ENCODE measurements at regions not wholly inside any gene's neighbourhood (a gene's known extent, or its start where the extent isn't known, plus 50 kb on each side); places are given as distances from the start of the nearest gene placed in this dataset.

DNA sequence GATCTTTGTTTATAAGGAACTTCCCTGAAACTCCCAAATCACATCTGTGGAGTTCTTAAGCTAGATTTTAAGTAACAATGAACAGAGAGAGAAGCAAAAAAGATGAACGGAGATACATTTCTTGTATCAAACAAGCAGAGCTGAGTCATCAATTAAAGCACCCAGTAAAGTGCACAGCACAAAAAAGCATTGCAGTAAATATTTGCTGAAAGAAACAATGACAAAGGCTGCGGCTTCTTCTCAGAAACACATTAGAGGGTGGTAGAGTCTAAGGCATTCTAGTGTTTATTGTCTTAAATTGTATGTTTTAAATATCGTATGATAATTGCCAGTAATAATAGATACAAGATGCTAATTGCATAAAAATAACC lies 941.6 kb upstream of the CHORDC1 start:
- DNase-seq (ENCODE audit: low read depth, low spot score), result no peak

DNA sequence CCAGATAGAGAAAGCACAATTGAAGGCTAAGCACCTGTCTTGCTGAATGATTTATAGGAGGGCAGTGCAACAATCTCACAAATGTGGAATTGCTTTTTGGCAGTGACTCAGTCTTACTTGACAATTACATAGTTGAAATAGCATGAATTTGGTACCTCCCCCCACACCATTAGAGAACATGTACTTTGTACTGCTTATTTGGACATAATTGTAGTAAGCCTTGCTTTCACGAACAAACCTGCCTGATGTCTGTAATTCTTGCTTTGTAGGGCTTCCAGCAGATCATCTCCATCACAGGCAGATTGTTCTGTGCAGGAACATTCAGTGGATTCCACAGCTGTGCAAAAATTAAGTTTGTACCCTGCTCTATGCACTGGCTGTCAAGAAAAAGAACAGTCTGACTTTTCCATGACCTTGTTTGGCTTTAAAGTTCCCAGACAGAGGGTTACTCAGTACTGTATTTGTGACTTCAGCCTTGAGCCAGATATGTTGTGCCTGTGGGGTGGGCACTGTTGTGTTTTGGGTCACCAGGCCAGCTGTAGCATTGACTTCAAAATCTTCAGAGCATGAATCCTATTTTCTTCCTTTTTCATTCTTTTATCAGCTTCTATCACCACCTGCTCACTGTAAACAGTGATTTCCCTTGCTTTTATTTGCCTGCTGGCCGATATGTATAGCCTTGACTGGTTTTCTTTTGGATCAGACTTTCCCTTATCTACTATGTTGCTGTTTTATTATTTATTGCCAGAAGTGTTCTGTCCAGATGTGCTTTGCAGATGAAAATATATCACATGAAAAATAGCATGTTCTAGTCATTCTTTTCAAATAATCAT lies 941.0 kb upstream of the CHORDC1 start:
- DNase-seq (ENCODE audit: low read depth, low spot score), result no peak

DNA sequence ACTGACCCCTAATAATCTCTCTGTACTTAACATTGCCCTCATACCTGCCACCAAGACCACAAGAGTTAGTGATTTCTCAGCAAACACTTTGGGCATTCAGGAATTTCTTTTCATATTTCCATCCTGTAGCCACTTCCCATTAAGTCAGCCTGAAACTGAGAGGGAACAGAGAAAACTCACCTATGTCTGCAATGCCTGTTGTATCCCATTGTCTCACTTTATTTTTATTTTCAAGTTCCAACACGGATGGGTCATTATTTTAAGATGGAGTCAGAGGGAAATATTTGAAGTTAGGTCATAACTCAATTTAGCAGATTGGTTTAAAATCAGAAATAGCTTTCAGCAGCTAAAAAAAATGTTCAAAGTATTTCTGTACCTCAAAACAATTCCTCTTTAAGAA lies 937.8 kb upstream of the CHORDC1 start:
- DNase-seq (ENCODE audit: low read depth, low spot score), result no peak

DNA sequence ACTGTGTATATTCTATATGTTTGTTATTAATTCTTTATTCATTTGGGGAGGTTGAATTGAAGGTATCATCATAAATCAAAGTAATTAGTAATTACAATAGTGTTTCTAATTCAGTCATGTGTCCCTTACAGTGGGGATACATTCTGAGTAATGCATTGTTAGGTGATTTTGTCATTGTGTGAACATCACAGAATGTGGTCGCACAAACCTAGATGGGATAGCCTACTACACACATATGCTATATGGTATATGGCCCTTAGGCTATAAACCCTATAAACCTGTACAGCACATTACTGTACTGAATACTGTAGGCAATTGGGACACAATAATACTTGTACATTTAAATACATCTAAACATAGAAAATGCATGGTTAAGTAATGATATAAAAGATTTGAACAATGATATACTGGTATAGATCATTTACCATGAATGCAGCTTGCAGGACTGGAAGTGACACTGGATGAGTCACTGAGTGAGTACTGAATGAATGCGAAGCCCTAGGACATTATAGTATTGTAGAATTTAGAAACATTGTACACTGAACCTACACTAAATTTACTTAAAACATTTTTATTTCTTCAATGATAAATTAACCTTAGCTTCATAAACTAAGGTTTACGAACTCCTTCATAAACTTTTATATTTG lies 936.2 kb upstream of the CHORDC1 start:
- DNase-seq (ENCODE audit: low read depth, low spot score), result no peak

DNA sequence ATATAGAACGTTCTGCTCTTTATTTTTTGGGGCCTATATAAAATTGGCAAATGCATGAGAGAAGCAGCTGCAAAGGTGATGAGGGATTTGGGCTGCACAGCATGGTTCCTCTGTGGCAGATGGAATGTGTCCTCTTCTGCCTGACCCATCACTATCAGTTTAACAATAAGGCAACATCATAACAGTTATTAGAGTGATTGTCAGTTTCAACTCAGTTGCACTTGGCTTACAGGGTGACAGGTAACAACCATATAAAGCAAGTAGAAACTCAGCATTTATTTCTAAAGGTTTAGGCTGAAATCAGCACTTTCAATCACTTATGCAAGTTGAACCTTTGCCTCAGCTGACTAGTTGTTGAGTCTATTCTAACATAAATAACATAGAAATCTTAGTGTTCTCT lies 935.4 kb upstream of the CHORDC1 start:
- DNase-seq (ENCODE audit: low read depth, low spot score), result no peak

DNA sequence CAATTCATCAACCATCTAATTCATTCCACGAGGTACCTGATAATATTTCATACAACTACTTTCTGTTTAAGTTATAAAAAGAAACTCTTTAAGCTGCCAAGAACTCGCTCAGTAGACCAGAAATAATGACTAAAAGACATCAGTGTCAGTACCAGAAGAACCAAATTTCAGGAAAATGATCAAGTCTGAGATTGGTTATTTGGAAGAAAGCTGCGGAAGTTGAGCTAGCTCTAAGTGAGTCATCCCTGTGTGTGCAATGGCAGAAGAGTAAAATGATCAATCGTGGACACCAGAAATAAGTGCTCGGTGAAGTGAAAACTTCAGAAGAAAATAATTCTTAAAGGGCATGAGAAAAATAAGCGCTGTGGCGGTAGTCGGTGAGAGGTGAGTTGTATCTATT lies 933.2 kb upstream of the CHORDC1 start:
- DNase-seq (ENCODE audit: low read depth, low spot score), result no peak

DNA sequence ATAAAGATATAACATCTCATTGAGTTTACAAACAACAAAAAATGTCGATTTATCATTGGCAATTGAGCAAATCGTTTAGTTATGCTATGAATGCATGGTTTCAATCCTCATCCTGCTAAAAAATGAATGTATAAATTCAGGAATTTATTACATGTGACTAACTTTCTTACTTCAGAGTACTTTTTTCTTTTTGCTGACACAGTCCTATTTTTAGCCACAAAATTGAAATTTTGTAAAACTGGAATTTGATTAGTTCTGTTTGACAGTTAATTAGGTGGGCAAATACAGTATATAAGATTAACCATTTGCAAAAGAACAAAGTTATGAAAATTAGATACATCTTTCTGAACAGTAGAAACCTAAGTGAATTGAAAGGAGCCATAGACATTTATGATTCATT lies 925.0 kb upstream of the CHORDC1 start:
- no peak for DNase-seq (ENCODE audit: low read depth, low spot score)

DNA sequence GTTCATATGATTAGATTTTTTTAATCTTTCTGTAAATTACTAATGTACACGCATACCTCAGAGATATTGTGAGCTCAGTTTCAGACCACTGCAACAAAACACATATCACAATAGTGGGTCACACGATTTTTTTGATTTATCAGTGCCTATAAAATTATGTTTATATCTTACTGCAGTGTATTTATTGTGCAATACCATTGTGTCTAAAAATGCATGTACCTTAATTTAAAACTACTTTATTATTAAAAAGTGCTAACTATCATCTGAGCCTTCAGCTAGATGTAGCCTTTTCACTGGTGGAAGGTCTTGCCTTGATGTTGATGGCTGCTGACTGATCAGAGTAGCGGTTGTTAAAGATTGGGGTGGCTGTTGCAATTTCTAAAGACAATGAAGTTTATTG lies 918.8 kb upstream of the CHORDC1 start:
- no peak for DNase-seq (ENCODE audit: low read depth, low spot score)

DNA sequence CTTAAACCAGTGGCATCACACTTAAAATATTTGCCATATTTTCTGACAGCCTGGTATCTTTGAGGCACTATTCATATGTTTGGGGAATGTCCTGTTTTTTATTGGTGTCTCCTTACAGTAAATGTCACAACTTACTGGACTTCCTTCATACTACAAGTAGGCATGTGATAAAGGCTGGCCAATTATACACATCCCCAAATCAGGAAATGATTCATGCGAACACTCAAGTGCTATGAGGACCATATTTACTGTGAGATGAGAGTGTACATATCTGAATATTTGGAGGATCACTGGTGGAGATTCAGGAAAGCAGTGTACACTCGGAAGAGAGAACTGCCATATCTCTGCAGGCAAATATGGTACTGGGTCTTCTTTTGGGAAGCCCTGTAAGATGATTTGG lies 913.8 kb upstream of the CHORDC1 start:
- DNase-seq (ENCODE audit: low read depth, low spot score), result no peak

DNA sequence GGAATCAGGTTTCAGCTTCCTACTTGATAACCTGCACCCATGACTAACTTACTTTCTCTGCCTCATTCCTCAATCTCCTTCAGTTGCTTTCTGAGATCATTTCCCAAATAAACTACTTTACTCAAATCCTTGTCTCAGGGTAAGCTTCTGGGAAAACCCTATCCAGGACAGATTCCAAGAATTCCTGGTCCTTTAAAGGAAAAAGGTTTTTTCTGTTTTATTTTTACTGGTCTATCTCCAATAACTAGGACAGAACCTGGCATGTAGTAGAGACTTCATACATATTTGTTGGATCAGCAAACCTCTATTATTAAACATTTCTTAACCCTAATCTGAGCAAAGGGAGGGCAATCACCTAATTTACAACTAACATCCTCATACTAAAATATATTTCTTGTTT lies 910.5 kb upstream of the CHORDC1 start:
- no peak for DNase-seq (ENCODE audit: low read depth, low spot score)

DNA sequence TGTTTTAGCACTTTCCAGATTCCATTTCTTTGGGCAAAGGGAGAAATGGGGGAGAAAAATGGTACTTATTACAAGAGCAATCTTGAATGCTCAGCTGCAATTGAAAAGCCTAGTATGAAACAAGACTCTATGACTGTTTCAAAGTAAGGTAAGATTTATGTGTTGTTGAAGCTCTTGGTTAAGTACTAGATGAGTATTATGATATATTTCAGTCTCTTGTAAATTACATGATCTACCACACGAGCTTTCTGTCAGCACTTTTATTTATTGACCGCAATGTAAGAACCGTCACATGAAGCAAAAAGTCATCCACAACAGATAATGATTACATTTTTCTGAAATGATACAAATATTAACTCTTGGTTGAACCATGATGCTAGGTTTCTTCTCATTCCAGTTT lies 906.7 kb upstream of the CHORDC1 start:
- DNase-seq (ENCODE audit: low read depth, low spot score), result no peak

DNA sequence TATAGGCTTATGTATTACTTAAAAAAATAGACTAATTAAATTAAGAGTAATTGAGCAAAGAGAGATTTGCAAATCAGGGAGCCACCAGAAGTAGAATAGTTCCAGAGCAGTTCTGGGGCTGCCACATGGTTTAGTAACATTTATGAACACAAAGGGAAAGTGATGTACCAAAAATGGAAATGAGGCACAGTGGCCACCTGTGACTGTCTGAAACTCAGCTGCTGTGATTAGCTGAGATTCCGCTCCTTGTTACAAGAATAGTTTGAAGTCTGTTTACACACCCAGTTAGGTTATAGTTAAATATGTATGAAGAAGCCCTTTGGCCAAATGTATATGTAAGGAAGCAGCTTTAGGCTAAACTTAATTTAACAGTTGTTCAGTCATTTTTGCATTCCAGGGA lies 901.5 kb upstream of the CHORDC1 start:
- DNase-seq (ENCODE audit: low read depth, low spot score), result no peak

DNA sequence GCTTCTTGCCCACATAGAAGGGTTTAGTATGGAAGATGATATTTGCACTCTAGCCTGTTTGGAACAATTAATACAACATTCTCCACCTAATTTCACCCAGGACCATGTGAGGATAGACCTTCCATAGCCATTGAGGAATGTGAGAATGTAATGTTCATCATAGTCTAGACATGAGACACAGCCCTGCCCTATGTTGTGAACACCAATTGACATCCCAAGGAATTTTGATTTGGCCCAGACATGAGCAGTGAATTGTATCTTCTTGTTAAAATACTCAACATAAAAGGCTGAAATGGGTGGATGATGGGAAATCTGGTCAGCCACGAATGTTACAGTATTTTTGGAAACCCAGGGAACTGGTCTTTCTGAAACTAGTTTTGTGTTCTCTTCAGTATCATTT lies 892.3 kb upstream of the CHORDC1 start:
- DNase-seq (ENCODE audit: low read depth, low spot score), result no peak

DNA sequence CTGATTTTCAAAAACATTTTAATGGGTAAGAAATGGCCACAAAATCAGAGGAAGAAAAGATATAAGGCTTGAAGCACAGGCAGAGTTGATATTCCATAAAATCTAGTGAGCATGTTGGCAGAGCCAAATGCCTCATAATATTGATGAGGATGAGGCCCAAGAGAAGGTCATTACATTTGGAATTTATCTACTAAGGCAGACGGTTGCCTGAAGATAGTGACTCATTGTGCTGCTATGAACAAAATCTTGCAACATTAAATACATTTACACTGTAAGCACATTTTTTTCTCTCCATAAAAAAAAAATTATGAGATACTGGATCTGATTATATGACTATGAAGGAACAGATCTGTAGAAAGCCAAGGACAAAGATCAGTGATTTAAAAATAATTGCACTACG lies 881.4 kb upstream of the CHORDC1 start:
- no peak for DNase-seq (ENCODE audit: low read depth, low spot score)

DNA sequence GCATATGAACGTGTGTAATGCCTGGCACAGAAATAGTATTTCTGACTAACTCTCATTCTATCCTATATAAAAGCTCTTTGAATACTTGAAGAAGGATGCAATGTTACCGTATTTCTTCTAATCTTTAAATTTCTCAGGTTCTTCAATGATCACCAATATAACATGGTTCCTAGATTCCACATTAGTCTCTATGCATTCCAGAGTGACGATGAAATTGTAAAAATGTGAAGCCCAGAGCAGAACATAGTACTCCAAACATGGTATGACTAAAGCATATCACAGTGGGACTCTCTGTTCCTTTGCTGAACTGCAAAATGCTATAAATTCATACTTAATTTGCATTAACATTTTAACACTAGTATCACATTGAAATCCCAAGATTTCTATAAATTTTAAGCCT lies 877.6 kb upstream of the CHORDC1 start:
- DNase-seq (ENCODE audit: low read depth, low spot score), result no peak

DNA sequence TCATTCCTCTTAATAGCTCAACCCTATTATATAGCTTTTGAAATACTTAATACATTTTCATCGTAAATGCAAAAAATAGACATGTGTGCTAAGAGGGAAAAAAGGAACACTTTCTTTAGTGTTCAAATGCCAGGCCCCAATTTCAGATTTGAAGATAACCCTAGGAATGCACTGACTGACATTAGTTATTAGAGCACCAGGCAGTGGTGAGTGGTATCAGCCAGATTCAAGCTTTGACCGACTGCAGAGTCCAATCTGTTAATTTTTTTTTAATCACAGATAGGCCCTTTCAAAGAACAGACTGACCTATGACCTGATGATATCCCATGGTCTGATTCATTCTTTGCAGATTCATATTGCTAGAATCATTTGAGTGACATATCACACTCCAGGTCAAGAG lies 874.2 kb upstream of the CHORDC1 start:
- DNase-seq (ENCODE audit: low read depth, low spot score), result no peak

DNA sequence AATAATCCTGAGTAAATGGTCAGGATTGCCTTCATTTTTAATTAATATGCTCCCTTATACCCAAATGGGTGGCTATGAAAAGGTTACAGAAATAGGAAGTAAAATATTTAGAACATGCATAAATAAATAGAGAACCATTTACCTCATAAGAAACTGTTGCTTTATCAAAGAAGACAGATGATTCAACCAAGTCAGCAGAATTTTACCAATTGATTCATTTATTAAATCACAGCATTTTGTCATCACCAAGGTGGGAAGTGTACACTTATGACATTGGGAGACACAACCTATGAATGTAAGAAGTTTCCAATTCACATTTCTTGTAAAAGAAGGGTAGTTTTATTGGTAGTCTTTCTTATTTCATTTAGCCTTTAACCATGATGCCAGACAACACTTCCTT lies 870.3 kb upstream of the CHORDC1 start:
- no peak for DNase-seq (ENCODE audit: low read depth, low spot score)

DNA sequence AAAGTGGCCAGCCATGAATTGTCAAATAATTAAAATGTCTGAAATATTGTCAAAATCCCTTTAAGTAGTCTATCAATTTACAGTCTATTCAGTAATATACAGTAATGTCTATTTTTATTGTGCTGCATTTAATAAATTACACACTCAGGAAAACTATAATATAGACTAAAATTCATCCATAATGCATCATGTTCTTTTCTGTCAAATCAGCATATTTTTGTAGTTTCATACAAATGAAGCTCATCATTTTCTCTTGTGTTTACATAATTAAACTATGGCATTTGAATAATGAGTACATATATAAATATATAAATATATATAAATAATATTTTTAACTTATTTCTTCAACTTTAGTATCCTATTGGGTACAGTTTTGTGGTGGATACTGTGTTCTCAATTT lies 868.7 kb upstream of the CHORDC1 start:
- no peak for DNase-seq (ENCODE audit: low read depth, low spot score)

DNA sequence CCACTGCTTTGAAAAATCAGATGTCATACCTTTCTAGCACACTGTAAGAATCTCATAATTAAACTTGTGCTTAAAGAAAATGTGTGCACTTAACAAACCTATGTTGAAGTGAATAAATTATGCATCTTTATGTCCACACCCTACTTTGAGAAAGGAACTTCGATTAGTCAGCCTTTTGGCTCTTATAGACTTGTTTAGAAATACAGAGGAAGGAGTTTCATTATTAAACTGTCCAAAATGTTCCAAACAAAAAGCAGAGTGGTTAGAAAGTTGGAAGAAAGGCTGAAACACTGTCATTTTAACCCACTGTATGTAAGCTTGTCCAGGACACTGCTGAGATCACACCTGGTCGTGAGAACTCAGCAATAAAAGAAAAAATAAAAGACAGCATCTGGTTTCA lies 863.2 kb upstream of the CHORDC1 start:
- no peak for DNase-seq (ENCODE audit: low read depth, low spot score)

DNA sequence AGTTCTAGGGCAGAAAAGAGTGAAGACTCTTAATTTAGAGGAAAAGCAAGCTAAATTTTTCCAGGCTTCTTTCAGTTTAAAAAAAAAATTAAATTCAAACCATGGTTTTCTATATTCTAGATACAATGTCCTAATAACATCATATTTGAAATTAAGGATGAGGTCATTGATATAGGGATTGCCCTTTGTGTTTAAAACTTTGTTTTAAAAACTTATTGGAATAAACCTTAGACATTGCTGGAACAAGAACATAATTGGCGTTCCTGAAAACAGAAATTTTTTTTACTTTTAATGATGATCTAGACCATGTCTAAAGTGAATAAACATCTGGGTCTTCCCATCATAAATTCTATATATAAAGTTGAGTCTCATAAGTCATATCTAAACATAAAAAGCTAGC lies 859.4 kb upstream of the CHORDC1 start:
- no peak for DNase-seq (ENCODE audit: low read depth, low spot score)

DNA sequence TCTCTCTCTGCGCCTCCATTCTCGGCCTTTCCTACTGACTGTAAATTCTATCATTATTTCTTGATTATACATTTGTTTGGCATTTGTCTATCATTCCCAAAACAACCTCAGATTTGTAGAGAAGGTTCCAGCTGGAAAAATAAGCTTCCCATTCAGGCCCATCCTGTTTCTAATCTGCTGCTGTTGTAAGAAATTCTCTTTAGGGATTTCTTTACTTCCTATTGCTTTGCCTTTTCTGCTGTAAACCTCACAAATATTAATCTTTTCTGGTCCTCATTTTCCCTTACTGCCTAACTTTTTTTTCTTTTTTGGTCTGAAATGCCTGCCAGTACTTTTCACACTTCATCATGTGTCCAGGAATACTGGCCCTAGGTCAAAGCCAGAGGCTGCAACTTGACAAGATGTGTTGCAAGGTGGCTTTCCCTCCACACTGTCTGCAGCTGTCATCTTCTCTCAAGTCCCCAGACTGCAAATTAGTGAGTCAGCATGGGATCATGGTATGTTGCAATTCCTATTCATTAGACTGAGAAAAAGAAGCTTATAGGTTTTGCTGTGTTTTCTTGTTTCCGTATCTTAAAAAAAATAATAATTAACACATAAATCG lies 858.7 kb upstream of the CHORDC1 start:
- no peak for DNase-seq (ENCODE audit: low read depth, low spot score)

DNA sequence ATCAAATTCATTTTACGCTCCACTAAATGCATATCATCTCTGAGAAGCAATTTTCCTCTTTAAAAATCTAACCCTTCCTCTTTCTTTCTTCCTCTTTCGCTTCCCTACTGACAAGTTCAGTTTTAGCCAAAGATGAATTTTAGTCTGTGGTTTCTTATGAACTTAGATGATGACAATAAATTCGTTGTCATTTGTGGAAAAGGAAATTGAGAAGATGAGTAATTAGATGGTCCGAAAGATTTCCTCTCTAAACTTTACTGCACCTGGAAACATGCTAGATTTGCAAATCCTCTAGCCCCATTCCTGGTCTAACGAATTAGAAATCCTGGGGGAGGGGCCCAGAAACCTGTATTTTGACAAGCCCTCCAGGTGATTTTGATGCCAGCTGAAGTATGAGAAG lies 855.4 kb upstream of the CHORDC1 start:
- no peak for DNase-seq (ENCODE audit: low read depth, low spot score)

DNA sequence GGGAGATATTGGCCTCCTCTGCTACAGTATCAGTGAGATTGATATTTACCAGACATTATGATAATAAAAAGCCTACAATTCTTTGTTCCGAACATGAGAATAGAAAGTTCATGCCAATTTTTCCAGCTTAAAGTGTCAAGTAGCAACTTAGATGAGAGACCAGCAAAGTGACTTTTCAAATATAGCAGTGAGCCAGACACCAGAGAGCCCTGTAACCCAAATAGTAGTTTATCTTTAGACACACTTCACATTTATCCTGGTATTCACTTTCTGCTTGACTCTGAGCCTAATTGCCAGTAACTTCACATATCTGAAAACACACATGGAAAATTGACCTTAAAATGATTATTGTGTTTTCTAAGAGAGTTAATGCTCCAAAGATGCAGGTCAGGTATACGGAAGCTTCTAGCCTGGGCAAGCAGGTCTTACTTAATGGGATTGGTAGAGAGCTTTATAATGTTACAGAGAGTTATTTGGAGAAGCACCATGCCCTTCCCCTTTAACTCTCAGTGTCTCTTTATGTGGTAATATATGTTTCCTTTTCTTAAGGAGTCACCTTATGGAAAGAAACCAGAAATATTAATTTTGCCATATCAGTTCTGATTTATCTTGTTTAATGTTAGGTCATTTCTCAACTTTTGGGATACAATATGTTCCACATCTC lies 852.3 kb upstream of the CHORDC1 start:
- no peak for DNase-seq (ENCODE audit: low read depth, low spot score)

Data from smooth muscle cell of the brain vasculature (primary cell).